Endodermal cell (in vitro differentiated cells): ENCODE measurements at regions not wholly inside any gene's neighbourhood (a gene's known extent, or its start where the extent isn't known, plus 50 kb on each side); places are given as distances from the start of the nearest gene placed in this dataset.

Experiments
- DNase-seq: peaks from one replicate; pipeline ENCODE4 v3.0.0-alpha.2; 2017
- H3K27ac ChIP-seq: 2 replicates; pipeline ENCODE4 v1.5.1; 2013; ENCODE audit warnings: mild to moderate bottlenecking, low read depth, low read length, moderate library complexity
- H3K27me3 ChIP-seq: 2 replicates; pipeline ENCODE4 v1.6.1; 2013; ENCODE audit warnings: mild to moderate bottlenecking, low read length, moderate library complexity; ENCODE audit not compliant: insufficient read depth, control insufficient read depth, poor library complexity, severe bottlenecking
- H3K36me3 ChIP-seq: 2 replicates; pipeline ENCODE4 v1.7.0; 2013; ENCODE audit warnings: mild to moderate bottlenecking, low read length, moderate library complexity; ENCODE audit not compliant: control insufficient read depth, insufficient read depth
- H3K4me1 ChIP-seq: one replicate; pipeline ENCODE4 v1.7.0; 2013; ENCODE audit warnings: low read length; ENCODE audit not compliant: control insufficient read depth, insufficient read depth
- H3K4me3 ChIP-seq: 2 replicates; pipeline ENCODE4 v1.5.1; 2013; ENCODE audit warnings: mild to moderate bottlenecking, low read length, moderate library complexity
- H3K9ac ChIP-seq: 2 replicates; pipeline ENCODE4 v1.6.1; 2013; ENCODE audit warnings: mild to moderate bottlenecking, low read length, moderate library complexity; ENCODE audit not compliant: poor library complexity, severe bottlenecking; ENCODE audit errors: extremely low read depth
- H3K9me3 ChIP-seq: 2 replicates; pipeline ENCODE4 v1.6.1; 2013; ENCODE audit warnings: mild to moderate bottlenecking, low read length, moderate library complexity; ENCODE audit not compliant: control insufficient read depth
- H3K27ac Mint-ChIP-seq: 2 replicates; pipeline ENCODE4 v1.8.0; 2020; ENCODE audit warnings: mixed read lengths
- H3K27me3 Mint-ChIP-seq: 2 replicates; pipeline ENCODE4 v1.8.0; 2021; ENCODE audit warnings: mild to moderate bottlenecking, mixed read lengths; ENCODE audit not compliant: insufficient read depth
- H3K36me3 Mint-ChIP-seq: 2 replicates; pipeline ENCODE4 v1.8.0; 2020; ENCODE audit warnings: low read depth, mixed read lengths
- H3K4me1 Mint-ChIP-seq: 2 replicates; pipeline ENCODE4 v1.8.0; 2020; ENCODE audit warnings: mixed read lengths
- H3K4me3 Mint-ChIP-seq: 2 replicates; pipeline ENCODE4 v1.8.0; 2020; ENCODE audit warnings: mild to moderate bottlenecking, moderate library complexity, mixed read lengths
- H3K9me3 Mint-ChIP-seq: 2 replicates; pipeline ENCODE4 v1.8.0; 2020; ENCODE audit warnings: mild to moderate bottlenecking, mixed read lengths
- WGBS, 2 experiments: methylation state at CpG; one replicate each; pipeline versions ENCODE4 v1.1.5 to v1.1.7; 2013; ENCODE audit warnings: missing lambda C conversion rate in 2 of 2, mixed read lengths in 1 of 2; ENCODE audit not compliant: insufficient coverage in 1 of 2, insufficient read length in 1 of 2; 5-methylcytosine and 5-hydroxymethylcytosine counted together
- TF ChIP-seq, protein P1 (sequence below): fragments of 200-600 bp; sonication (generic); conservative IDR thresholded peaks from 2 replicates; pipeline ENCODE4 v1.5.0; 2021; ENCODE audit warnings: antibody characterized with exemption, mild to moderate bottlenecking

DNA sequence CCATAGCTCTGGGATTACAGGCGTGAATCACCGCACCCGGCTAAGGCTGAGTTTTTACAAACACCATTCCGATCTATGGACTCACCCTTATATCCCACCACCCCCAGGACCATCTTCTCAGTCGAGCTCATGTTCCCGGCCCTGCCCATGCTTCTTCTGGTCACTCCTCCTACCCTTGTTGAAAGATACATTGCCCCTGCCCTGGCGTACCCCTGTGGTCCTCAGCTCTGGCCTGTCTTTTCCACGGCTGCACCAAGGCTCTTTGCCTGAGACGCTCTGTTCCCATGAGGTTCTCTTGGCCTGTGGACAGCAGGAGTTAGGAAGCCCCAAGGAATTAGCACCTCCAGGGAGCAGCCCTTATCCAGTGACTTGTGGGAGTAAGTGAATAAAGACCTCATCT, 379.4 kb upstream of the TNRC6C start:
- Histone ChIP-seq H3K4me3 (no peak overlapping the region), H3K4me1 (no peaks in the 10 kb centered on the region), H3K27ac (no peak overlapping the region), H3K36me3 (no peaks in the 10 kb centered on the region), H3K9me3 (no peaks in the 10 kb centered on the region), H3K9ac (no peak overlapping the region), H3K27me3 (no peaks in the 10 kb centered on the region)
- Mint-ChIP-seq H3K36me3 (no peaks in the 10 kb centered on the region), H3K27ac (no peak overlapping the region), H3K4me1 (no peaks in the 10 kb centered on the region), H3K4me3 (no peak overlapping the region), H3K27me3 (peaks cover 12% of the 10 kb centered on the region), H3K9me3 (peaks cover 4% of the 10 kb centered on the region)
- WGBS, 2 experiments: 97 to 100% methylated on average over 7 to 9 of the region's 9 CpGs
- peak; percentile 42 for DNase-seq
- TF ChIP-seq, protein P1, sequence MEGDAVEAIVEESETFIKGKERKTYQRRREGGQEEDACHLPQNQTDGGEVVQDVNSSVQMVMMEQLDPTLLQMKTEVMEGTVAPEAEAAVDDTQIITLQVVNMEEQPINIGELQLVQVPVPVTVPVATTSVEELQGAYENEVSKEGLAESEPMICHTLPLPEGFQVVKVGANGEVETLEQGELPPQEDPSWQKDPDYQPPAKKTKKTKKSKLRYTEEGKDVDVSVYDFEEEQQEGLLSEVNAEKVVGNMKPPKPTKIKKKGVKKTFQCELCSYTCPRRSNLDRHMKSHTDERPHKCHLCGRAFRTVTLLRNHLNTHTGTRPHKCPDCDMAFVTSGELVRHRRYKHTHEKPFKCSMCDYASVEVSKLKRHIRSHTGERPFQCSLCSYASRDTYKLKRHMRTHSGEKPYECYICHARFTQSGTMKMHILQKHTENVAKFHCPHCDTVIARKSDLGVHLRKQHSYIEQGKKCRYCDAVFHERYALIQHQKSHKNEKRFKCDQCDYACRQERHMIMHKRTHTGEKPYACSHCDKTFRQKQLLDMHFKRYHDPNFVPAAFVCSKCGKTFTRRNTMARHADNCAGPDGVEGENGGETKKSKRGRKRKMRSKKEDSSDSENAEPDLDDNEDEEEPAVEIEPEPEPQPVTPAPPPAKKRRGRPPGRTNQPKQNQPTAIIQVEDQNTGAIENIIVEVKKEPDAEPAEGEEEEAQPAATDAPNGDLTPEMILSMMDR: no peak

DNA sequence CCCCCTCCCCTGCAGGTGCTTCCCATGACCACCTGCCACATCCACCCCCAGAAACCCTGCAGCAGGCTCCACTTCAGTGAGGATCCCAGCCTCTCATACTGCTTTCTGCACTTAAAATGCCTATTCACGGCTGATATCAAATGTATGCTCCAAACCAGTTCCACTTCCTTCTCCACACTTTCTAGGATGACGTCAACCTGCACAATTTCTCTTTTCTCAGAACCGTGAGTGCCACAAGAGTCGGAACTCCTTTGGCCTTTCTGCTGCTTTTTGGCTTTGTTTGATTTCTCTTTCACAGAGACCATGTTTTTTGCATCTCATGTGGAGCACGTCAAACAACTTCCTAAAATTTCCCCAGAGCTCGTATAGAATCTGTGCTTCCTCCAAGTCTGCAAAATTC, 378.8 kb upstream of the TNRC6C start:
- Mint-ChIP-seq H3K9me3 (peaks cover 4% of the 10 kb centered on the region), H3K36me3 (no peaks in the 10 kb centered on the region), H3K27me3 (peaks cover 10% of the 10 kb centered on the region), H3K27ac (no peak overlapping the region), H3K4me3 (no peak overlapping the region), H3K4me1 (no peaks in the 10 kb centered on the region)
- Histone ChIP-seq H3K27me3 (no peaks in the 10 kb centered on the region), H3K36me3 (no peaks in the 10 kb centered on the region), H3K9ac (no peak overlapping the region), H3K4me3 (no peak overlapping the region), H3K4me1 (no peaks in the 10 kb centered on the region), H3K9me3 (no peaks in the 10 kb centered on the region), H3K27ac (no peak overlapping the region)
- TF ChIP-seq, protein P1: no peak
- peak; percentile 28 for DNase-seq
- WGBS, 2 experiments: 91 to 93% methylated on average over 6 of the region's 6 CpGs

DNA sequence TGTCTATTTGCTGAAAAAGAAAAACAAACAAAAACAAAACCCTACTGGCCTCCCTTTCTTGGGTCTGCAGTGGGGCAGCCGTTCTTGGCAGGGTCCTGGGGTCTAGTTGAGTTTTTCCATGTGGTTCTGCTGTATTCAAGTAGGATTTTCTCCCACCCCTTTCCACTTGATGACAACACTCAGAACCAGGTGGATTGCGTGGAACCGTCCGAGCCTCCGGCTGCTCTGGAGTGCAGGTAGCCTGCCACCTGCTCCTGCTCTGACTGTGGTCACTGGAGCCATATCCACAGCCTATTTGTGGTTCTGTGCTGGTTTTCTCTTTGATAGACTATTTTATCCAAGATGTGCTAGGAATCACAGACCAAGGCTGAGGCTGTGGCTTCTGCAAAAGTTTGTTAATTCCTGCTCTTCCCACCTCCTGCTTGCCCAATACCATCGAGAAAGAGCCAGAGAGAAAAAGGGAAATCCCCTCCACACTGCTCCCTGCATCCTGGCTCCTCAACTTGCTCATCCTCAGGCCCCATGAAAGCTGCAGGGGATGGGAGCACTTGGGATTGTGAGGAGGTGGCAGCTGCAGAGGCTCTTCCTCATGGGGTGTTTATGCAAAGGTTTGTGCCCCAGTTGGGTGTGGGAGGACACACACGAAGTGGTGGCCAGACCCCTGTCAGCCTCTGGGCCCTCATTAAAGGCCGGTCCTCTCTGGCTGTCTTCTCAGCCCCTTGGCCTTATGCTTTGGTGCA, 377.8 kb upstream of the TNRC6C start:
- no peaks in the 10 kb centered on the region for H3K27me3 ChIP-seq
- H3K4me3 ChIP-seq: no peak overlapping the region
- DNase-seq: peak; percentile 22
- H3K27ac ChIP-seq: no peak overlapping the region
- H3K4me3 Mint-ChIP-seq: no peak overlapping the region
- WGBS, 2 experiments: 75 to 76% methylated on average over 8 of the region's 8 CpGs
- no peaks in the 10 kb centered on the region for H3K36me3 Mint-ChIP-seq
- no peaks in the 10 kb centered on the region for H3K36me3 ChIP-seq
- no peak overlapping the region for H3K9ac ChIP-seq
- H3K27me3 Mint-ChIP-seq: peaks cover 10% of the 10 kb centered on the region
- H3K4me1 ChIP-seq: no peaks in the 10 kb centered on the region
- peaks cover 4% of the 10 kb centered on the region for H3K9me3 Mint-ChIP-seq
- H3K9me3 ChIP-seq: no peaks in the 10 kb centered on the region
- no peaks in the 10 kb centered on the region for H3K4me1 Mint-ChIP-seq
- H3K27ac Mint-ChIP-seq: no peak overlapping the region
- TF ChIP-seq, protein P1: no peak
